AG04450 (cell line): ENCODE measurements at regions not wholly inside any gene's neighbourhood (a gene's known extent, or its start where the extent isn't known, plus 50 kb on each side); places are given as distances from the start of the nearest gene placed in this dataset.
"Not testable (repeated sequence)": the region's sequence is repeated elsewhere in the genome, so short reads cannot be mapped to it uniquely, and the experiment has no call there.

Experiments used
- CTCF ChIA-PET: fragments of 300-600, 350-600 bp; formaldehyde crosslinking; extraction: SDS; loops from one replicate; lab custom pipeline; 2022; ENCODE audit warnings: antibody characterized with exemption, inconsistent platforms; lab: Charles Lee
- POLR2A ChIA-PET: fragments of 350-600 bp; formaldehyde crosslinking; extraction: SDS; loops from one replicate; lab custom pipeline; 2021; ENCODE audit warnings: antibody characterized with exemption, inconsistent platforms; lab: Yijun Ruan, JAX
- DNase-seq: peaks from one replicate; pipeline ENCODE4 v3.0.0-alpha.2; 2011; ENCODE audit warnings: low read depth, low spot score
- H3K27ac ChIP-seq: one replicate; pipeline ENCODE4 v1.5.1; 2012; ENCODE audit warnings: low read depth, low read length, control low read depth
- H3K27me3 ChIP-seq: one replicate; pipeline ENCODE4 v1.6.0; 2012; ENCODE audit warnings: low read length; ENCODE audit not compliant: control insufficient read depth, insufficient read depth
- H3K4me3 ChIP-seq: 2 replicates; pipeline ENCODE4 v1.5.1; 2011; ENCODE audit warnings: mild to moderate bottlenecking, low read depth, low read length, control low read depth
- H3K9me3 ChIP-seq: 2 replicates; pipeline ENCODE4 v1.5.1; 2012; ENCODE audit warnings: low read length; ENCODE audit not compliant: control insufficient read depth, insufficient read depth
- CTCF ChIP-seq: IDR thresholded peaks from 2 replicates; pipeline ENCODE4 v1.5.1; 2011; ENCODE audit warnings: low read depth, low read length, control low read depth, inconsistent platforms

GRCh38 chr14:106518054-106518943 is 991.9 kb downstream of the TMEM121 start:
- H3K4me3 ChIP-seq = no peak overlapping the region
- H3K27ac ChIP-seq = no peak overlapping the region
- DNase-seq = no peak
- ChIA-PET POLR2A (no interaction called here), CTCF (no interaction called here)
- TF ChIP-seq CTCF = no peak
- no peaks in the 10 kb centered on the region for H3K27me3 ChIP-seq
- peaks cover 21% of the 10 kb centered on the region for H3K9me3 ChIP-seq

GRCh38 chr14:106522118-106522517 is 995.7 kb downstream of the TMEM121 start:
- DNase-seq, CTCF ChIA-PET, H3K4me3 ChIP-seq, H3K27me3 ChIP-seq, POLR2A ChIA-PET, H3K27ac ChIP-seq: not testable (repeated sequence)
- peaks cover 22% of the 10 kb centered on the region for H3K9me3 ChIP-seq

- no peak overlapping the region for H3K4me3 ChIP-seq
- POLR2A ChIA-PET = no interaction called here
- CTCF ChIA-PET = no interaction called here
- no peak for TF ChIP-seq CTCF
- H3K27me3 ChIP-seq = no peaks in the 10 kb centered on the region
- H3K27ac ChIP-seq = no peak overlapping the region
- H3K9me3 ChIP-seq = peaks cover 21% of the 10 kb centered on the region
- DNase-seq = no peak
Observed at GRCh38 chr14:106522990-106523389, 996.6 kb downstream of the TMEM121 start.

- POLR2A ChIA-PET = no interaction called here
- TF ChIP-seq CTCF = no peak
- H3K9me3 ChIP-seq = peaks cover 30% of the 10 kb centered on the region
- no peaks in the 10 kb centered on the region for H3K27me3 ChIP-seq
- DNase-seq = no peak
- H3K27ac ChIP-seq = no peak overlapping the region
- H3K4me3 ChIP-seq = no peak overlapping the region
- CTCF ChIA-PET = no interaction called here
Observed at GRCh38 chr14:106528717-106529116, 1002.3 kb downstream of the TMEM121 start.

GRCh38 chr14:106530031-106530422 is 1003.6 kb downstream of the TMEM121 start:
- ChIA-PET POLR2A (no interaction called here), CTCF (no interaction called here)
- TF ChIP-seq CTCF = no peak
- Histone ChIP-seq H3K27ac (no peak overlapping the region), H3K9me3 (peaks cover 28% of the 10 kb centered on the region), H3K4me3 (no peak overlapping the region), H3K27me3 (no peaks in the 10 kb centered on the region)
- DNase-seq = no peak
